Panc1 (cell line): ENCODE measurements at regions not wholly inside any gene's neighbourhood (a gene's known extent, or its start where the extent isn't known, plus 50 kb on each side); places are given as distances from the start of the nearest gene placed in this dataset.

Experiments used
- ATAC-seq: fragments of 200-7000 bp; cut with Tn5 transposase; 2 replicates; pipeline ENCODE4 v1.9.1; 2020; ENCODE audit warnings: mild to moderate bottlenecking, moderate library complexity
- BruUV-seq: library from RNA; stranded (reverse); fragments of 400-500 nt; replicated peaks from 2 replicates; lab custom pipeline; 2021; lab: Mats Ljungman, UMichigan
- CTCF ChIA-PET: fragments of 300-600 bp; sonication (Branson Sonifier 250); formaldehyde crosslinking; loops from one replicate; lab custom pipeline; 2022; ENCODE audit warnings: antibody characterized with exemption; lab: Charles Lee
- POLR2A ChIA-PET: fragments of 300-600 bp; sonication (Branson Sonifier 250); formaldehyde crosslinking; loops from one replicate; lab custom pipeline; 2022; ENCODE audit warnings: antibody characterized with exemption; lab: Charles Lee
- DNase-seq: peaks from one replicate; pipeline ENCODE4 v3.0.0-alpha.2; 2010; ENCODE audit warnings: low read depth, low spot score
- H3K27ac ChIP-seq: 2 replicates; pipeline ENCODE4 v1.5.1; 2011; ENCODE audit warnings: mild to moderate bottlenecking, low read length, inconsistent platforms
- H3K27me3 ChIP-seq: fragments of 200-500 bp; sonication (Bioruptor generic); 2 replicates; pipeline ENCODE4 v1.6.0; 2014; ENCODE audit warnings: low read length, inconsistent platforms; ENCODE audit not compliant: control insufficient read depth, insufficient read depth
- H3K36me3 ChIP-seq: fragments of 200-500 bp; sonication (Bioruptor generic); 2 replicates; pipeline ENCODE4 v1.5.1; 2014; ENCODE audit warnings: inconsistent platforms, mild to moderate bottlenecking, low read length, moderate library complexity; ENCODE audit not compliant: control insufficient read depth, insufficient read depth
- H3K4me1 ChIP-seq: 2 replicates; pipeline ENCODE4 v1.5.1; 2011; ENCODE audit warnings: inconsistent platforms, mild to moderate bottlenecking, low read length, moderate library complexity; ENCODE audit not compliant: control insufficient read depth, insufficient read depth
- H3K4me3 ChIP-seq, 2 experiments: 2 replicates each; pipeline ENCODE4 v1.5.1; 2011 to 2012; ENCODE audit warnings: low read depth in 2 of 2, low read length in 2 of 2, mild to moderate bottlenecking in 2 of 2, inconsistent platforms in 1 of 2, moderate library complexity in 1 of 2
- H3K9me3 ChIP-seq: fragments of 200-500 bp; sonication (Bioruptor generic); 2 replicates; pipeline ENCODE4 v1.5.1; 2014; ENCODE audit warnings: low read depth, mild to moderate bottlenecking, inconsistent platforms, low read length, moderate library complexity; ENCODE audit not compliant: control insufficient read depth, insufficient read depth
- CTCF ChIP-seq: fragments of 450-650 bp; IDR thresholded peaks from 2 replicates; pipeline ENCODE4 v1.5.1; 2017; ENCODE audit warnings: mild to moderate bottlenecking
- POLR2AphosphoS5 ChIP-seq: IDR thresholded peaks from 2 replicates; pipeline ENCODE4 v1.6.1; 2012; ENCODE audit warnings: mild to moderate bottlenecking, low read depth, low read length, moderate library complexity
- REST ChIP-seq, 2 experiments: IDR thresholded peaks; 2 replicates each; pipeline ENCODE4 v1.6.1; 2011 to 2012; ENCODE audit warnings: low read depth in 2 of 2, control low read depth in 1 of 2, low read length in 1 of 2, mild to moderate bottlenecking in 1 of 2, moderate library complexity in 1 of 2; ENCODE audit not compliant: insufficient read depth in 1 of 2
- SIN3A ChIP-seq: IDR thresholded peaks from 2 replicates; pipeline ENCODE4 v1.6.1; 2012; ENCODE audit warnings: low read depth, mild to moderate bottlenecking, low read length, moderate library complexity, borderline replicate concordance; ENCODE audit not compliant: insufficient read depth
- TCF7L2 ChIP-seq: IDR thresholded peaks from 2 replicates; pipeline ENCODE4 v1.6.1; 2011; ENCODE audit warnings: mild to moderate bottlenecking, low read depth, low read length, inconsistent platforms
- in situ Hi-C: cut with HindIII; loops from 2 replicates; pipeline ENCODE4 v1.10.0; 2016; ENCODE audit warnings: low sequenced_read_pairs, low pct_unique_long_range_greater_than_20kb
- intact Hi-C: fragments of 100-400 bp; cut with micrococcal nuclease; formaldehyde crosslinking; loops from one replicate; pipeline ENCODE4 v1.10.0; 2022; ENCODE audit not compliant: unreplicated experiment

DNA sequence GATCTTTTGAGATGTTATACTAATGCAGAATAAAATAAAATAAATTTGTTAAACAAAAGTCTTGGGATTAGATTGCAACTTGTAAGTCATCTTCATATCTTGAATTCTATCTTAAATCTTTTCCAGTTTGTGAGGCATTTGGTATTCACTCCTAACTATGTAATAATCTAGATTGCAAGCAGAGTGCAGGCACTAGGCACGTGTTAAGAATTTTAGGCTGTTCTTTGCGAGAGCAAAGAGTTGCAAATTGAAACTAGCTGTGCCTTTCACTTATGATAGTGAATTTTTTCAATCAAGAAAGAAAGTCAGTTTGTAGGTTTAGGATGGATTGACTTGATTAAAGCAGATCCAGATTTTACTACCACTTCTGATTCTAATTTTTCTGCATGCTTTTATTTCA is 264.1 kb upstream of the SPRY2 start:
- DNase-seq, result no peak
- ChIA-PET CTCF (no interaction called here), POLR2A (no interaction called here)
- Histone ChIP-seq H3K4me1 (no peaks in the 10 kb centered on the region), H3K36me3 (no peaks in the 10 kb centered on the region), H3K27ac (no peak overlapping the region), H3K9me3 (no peaks in the 10 kb centered on the region), H3K27me3 (no peaks in the 10 kb centered on the region), H3K4me3 (no peak overlapping the region)
- no peak for ATAC-seq
- intact Hi-C loops, result no loop called here
- TF ChIP-seq TCF7L2 (no peak), POLR2AphosphoS5 (no peak), CTCF (no peak), REST (IDR thresholded peaks at IDR 0.05; ENCODE audit: insufficient read depth in 1 of 2, low read depth in 2 of 2, low read length in 1 of 2) (no peak)
- no TSS peak for BruUV-seq
- in situ Hi-C loops, result no loop called here

DNA sequence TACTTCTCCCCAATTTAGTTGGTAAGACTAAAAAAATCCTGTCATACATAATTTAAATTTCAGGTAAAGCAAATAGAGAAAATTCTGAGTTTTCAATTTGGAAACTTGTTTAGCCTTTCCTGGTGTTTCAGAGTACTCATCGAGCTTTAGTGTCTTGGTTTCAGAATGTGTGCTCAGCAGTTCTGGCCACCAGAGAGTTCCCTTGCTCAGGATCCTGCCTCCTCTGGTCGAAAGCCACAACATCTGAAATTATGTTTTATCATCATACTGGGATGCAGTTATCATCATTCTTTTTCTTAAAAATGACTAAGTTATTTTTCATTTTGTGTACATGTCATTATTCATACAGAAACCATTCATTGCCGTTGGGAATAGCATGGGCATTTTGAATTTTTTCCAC is 263.2 kb upstream of the SPRY2 start:
- TF ChIP-seq CTCF (peak; percentile 25; the same call in 1 of the 2 replicates), REST (IDR thresholded peaks at IDR 0.05; ENCODE audit: insufficient read depth in 1 of 2, low read depth in 2 of 2, low read length in 1 of 2) (no peak), SIN3A (no peak), TCF7L2 (no peak), POLR2AphosphoS5 (no peak)
- CTCF ChIA-PET, result no interaction called here
- no peak for ATAC-seq

More for the DNA sequence above, 263.2 kb upstream of the SPRY2 start:
- Histone ChIP-seq H3K27me3 (no peaks in the 10 kb centered on the region), H3K4me3 (no peak overlapping the region), H3K36me3 (no peaks in the 10 kb centered on the region), H3K9me3 (no peaks in the 10 kb centered on the region), H3K27ac (no peak overlapping the region), H3K4me1 (no peaks in the 10 kb centered on the region)
- POLR2A ChIA-PET, result no interaction called here
- DNase-seq, result no peak
- in situ Hi-C loops (no loop called here), intact Hi-C loops (no loop called here)
- BruUV-seq, result no TSS peak
